ENCODE measurements at regions not wholly inside any gene's neighbourhood (a gene's known extent, or its start where the extent isn't known, plus 50 kb on each side); places are given as distances from the start of the nearest gene placed in this dataset.

DNA sequence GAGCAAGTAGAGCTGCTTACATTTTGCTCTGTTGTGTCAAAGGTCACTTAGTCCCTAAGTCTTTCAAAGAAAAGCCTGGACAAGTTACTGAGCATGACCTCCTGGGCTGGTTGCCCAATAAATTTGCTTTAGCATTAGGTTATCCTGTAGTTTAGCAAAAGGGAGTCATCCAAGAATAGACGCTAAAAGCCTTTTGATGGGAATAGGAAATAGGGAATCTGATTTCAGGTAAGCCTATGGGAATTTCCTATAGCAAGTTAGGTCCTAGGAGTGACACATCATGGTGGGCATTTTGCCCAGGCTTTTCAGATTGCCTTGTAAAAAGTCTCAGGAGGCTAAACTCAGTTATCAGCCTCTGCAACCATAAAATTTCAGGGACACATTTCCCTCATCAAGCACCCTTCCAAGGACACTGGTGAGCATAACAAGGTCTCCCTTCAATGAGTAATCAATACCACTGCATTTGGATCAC lies 67.6 kb upstream of the RANBP3L start:
- no peaks in the 10 kb centered on the region for H3K4me1 ChIP-seq (ENCODE audit: control insufficient read depth, insufficient read depth, low read length)
- POLR2A ChIA-PET = no interaction called here
- no TSS peak for BruUV-seq (replicated peaks)
- H3K4me3 ChIP-seq (ENCODE audit: low read depth in 2 of 2, low read length in 2 of 2) = no peak overlapping the region
- intact Hi-C loops (cut with micrococcal nuclease; ENCODE audit: unreplicated experiment) = no loop called here
- DNase-seq (ENCODE audit: low read depth, low spot score) (no peak), ATAC-seq (no peak)
- no peak overlapping the region for H3K27ac ChIP-seq (ENCODE audit: low read length)
- TF ChIP-seq, protein P1, sequence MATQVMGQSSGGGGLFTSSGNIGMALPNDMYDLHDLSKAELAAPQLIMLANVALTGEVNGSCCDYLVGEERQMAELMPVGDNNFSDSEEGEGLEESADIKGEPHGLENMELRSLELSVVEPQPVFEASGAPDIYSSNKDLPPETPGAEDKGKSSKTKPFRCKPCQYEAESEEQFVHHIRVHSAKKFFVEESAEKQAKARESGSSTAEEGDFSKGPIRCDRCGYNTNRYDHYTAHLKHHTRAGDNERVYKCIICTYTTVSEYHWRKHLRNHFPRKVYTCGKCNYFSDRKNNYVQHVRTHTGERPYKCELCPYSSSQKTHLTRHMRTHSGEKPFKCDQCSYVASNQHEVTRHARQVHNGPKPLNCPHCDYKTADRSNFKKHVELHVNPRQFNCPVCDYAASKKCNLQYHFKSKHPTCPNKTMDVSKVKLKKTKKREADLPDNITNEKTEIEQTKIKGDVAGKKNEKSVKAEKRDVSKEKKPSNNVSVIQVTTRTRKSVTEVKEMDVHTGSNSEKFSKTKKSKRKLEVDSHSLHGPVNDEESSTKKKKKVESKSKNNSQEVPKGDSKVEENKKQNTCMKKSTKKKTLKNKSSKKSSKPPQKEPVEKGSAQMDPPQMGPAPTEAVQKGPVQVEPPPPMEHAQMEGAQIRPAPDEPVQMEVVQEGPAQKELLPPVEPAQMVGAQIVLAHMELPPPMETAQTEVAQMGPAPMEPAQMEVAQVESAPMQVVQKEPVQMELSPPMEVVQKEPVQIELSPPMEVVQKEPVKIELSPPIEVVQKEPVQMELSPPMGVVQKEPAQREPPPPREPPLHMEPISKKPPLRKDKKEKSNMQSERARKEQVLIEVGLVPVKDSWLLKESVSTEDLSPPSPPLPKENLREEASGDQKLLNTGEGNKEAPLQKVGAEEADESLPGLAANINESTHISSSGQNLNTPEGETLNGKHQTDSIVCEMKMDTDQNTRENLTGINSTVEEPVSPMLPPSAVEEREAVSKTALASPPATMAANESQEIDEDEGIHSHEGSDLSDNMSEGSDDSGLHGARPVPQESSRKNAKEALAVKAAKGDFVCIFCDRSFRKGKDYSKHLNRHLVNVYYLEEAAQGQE (IDR thresholded peaks at IDR 0.05; ENCODE audit: insufficient read depth in 1 of 2, low read depth in 2 of 2, low read length in 1 of 2) = no peak
- TF ChIP-seq SIN3A (IDR thresholded peaks at IDR 0.05; ENCODE audit: borderline replicate concordance, insufficient read depth, low read depth, low read length) (no peak), TCF7L2 (IDR thresholded peaks at IDR 0.05; ENCODE audit: low read depth, low read length) (no peak), POLR2AphosphoS5 (IDR thresholded peaks at IDR 0.05; ENCODE audit: low read depth, low read length) (no peak)
- TF ChIP-seq, protein P2, sequence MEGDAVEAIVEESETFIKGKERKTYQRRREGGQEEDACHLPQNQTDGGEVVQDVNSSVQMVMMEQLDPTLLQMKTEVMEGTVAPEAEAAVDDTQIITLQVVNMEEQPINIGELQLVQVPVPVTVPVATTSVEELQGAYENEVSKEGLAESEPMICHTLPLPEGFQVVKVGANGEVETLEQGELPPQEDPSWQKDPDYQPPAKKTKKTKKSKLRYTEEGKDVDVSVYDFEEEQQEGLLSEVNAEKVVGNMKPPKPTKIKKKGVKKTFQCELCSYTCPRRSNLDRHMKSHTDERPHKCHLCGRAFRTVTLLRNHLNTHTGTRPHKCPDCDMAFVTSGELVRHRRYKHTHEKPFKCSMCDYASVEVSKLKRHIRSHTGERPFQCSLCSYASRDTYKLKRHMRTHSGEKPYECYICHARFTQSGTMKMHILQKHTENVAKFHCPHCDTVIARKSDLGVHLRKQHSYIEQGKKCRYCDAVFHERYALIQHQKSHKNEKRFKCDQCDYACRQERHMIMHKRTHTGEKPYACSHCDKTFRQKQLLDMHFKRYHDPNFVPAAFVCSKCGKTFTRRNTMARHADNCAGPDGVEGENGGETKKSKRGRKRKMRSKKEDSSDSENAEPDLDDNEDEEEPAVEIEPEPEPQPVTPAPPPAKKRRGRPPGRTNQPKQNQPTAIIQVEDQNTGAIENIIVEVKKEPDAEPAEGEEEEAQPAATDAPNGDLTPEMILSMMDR (IDR thresholded peaks at IDR 0.05) = no peak
- no peaks in the 10 kb centered on the region; the same call in 1 of the 2 replicates for H3K27me3 ChIP-seq (ENCODE audit: control insufficient read depth, insufficient read depth, low read length)
- CTCF ChIA-PET = no interaction called here
- in situ Hi-C loops (cut with HindIII; ENCODE audit: low pct_unique_long_range_greater_than_20kb, low sequenced_read_pairs) = no loop called here
- no peaks in the 10 kb centered on the region for H3K36me3 ChIP-seq (ENCODE audit: control insufficient read depth, insufficient read depth, low read length)
- H3K9me3 ChIP-seq (ENCODE audit: control insufficient read depth, insufficient read depth, low read depth, low read length) = no peaks in the 10 kb centered on the region

DNA sequence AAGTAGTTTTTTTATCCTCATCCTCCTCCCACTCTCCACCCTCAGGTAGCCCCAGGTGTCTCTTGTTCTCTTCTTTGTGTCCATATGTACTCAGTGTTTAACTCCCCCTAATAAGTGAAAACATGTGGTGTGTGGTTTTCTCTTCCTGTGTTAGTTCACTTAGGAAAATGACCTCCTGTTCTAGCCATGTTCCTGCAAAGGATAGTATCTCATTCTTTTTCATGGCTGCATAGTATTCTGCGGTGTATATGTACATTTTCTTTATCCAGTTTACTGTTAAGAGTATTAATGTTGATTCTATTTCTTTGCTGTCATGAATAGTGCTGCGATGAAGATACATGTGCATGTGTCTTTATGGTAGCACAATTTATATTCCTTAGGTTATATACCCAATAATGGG lies 68.4 kb upstream of the RANBP3L start:
- no peak for TF ChIP-seq POLR2AphosphoS5 (IDR thresholded peaks at IDR 0.05; ENCODE audit: low read depth, low read length)
- TF ChIP-seq, protein P1 (IDR thresholded peaks at IDR 0.05; ENCODE audit: insufficient read depth in 1 of 2, low read depth in 2 of 2, low read length in 1 of 2) = no peak
- no peak for TF ChIP-seq TCF7L2 (IDR thresholded peaks at IDR 0.05; ENCODE audit: low read depth, low read length)
- TF ChIP-seq SIN3A (IDR thresholded peaks at IDR 0.05; ENCODE audit: borderline replicate concordance, insufficient read depth, low read depth, low read length) = no peak
- TF ChIP-seq, protein P2 (IDR thresholded peaks at IDR 0.05) = no peak
- no peak overlapping the region for H3K4me3 ChIP-seq (ENCODE audit: low read depth in 2 of 2, low read length in 2 of 2)
- ATAC-seq = no peak
- BruUV-seq (replicated peaks) = no TSS peak
- in situ Hi-C loops (cut with HindIII; ENCODE audit: low pct_unique_long_range_greater_than_20kb, low sequenced_read_pairs) = no loop called here
- intact Hi-C loops (cut with micrococcal nuclease; ENCODE audit: unreplicated experiment) = no loop called here
- no peaks in the 10 kb centered on the region for H3K9me3 ChIP-seq (ENCODE audit: control insufficient read depth, insufficient read depth, low read depth, low read length)
- ChIA-PET CTCF (no interaction called here), POLR2A (no interaction called here)
- H3K27me3 ChIP-seq (ENCODE audit: control insufficient read depth, insufficient read depth, low read length) = no peaks in the 10 kb centered on the region; the same call in 1 of the 2 replicates
- DNase-seq (ENCODE audit: low read depth, low spot score) = no peak
- no peaks in the 10 kb centered on the region for H3K4me1 ChIP-seq (ENCODE audit: control insufficient read depth, insufficient read depth, low read length)
- no peaks in the 10 kb centered on the region for H3K36me3 ChIP-seq (ENCODE audit: control insufficient read depth, insufficient read depth, low read length)
- no peak overlapping the region for H3K27ac ChIP-seq (ENCODE audit: low read length)

All from Panc1 (cell line).